A549 (cell line): ENCODE measurements at regions not wholly inside any gene's neighbourhood (a gene's known extent, or its start where the extent isn't known, plus 50 kb on each side); places are given as distances from the start of the nearest gene placed in this dataset.

Experiments
- ATAC-seq, 2 experiments: fragments of 200-7000 bp in 1 of 2; fragments of >200 bp in 1 of 2; cut with Nextera tagmentation in 1 of 2; cut with Tn5 transposase in 1 of 2; 3 replicates each; pipeline versions ENCODE4 v1.8.0 to v1.9.1; 2018 to 2020; ENCODE audit warnings: mild to moderate bottlenecking in 1 of 2, moderate library complexity in 1 of 2
- CTCF ChIA-PET: fragments of 300-600 bp; sonication (Branson Sonifier 250); formaldehyde crosslinking; extraction: SDS; loops from one replicate; lab custom pipeline; 2021; ENCODE audit warnings: antibody characterized with exemption, inconsistent platforms; lab: Yijun Ruan, JAX
- POLR2A ChIA-PET: fragments of 350-600 bp; formaldehyde crosslinking; extraction: SDS; loops from one replicate; lab custom pipeline; 2021; ENCODE audit warnings: antibody characterized with exemption, inconsistent platforms; lab: Yijun Ruan, JAX
- DNase-seq, 2 experiments: peaks; one replicate each; pipeline versions ENCODE4 v3.0.0 to v3.0.0-alpha.2; 2011 to 2016; ENCODE audit warnings: low read depth in 1 of 2, low spot score in 1 of 2
- FAIRE-seq: peaks from 2 replicates; lab custom pipeline; 2011; peaks lifted over from hg19 to GRCh38; lab: Jason Lieb, UNC
- H3K27ac ChIP-seq, 2 experiments: fragments of >200 bp; sonication (Bioruptor Twin); formaldehyde crosslinking; 3 replicates each; pipeline ENCODE4 v1.5.1; 2016 to 2017
- H3K4me1 ChIP-seq: fragments of >200 bp; sonication (Bioruptor Twin); formaldehyde crosslinking; 3 replicates; pipeline ENCODE4 v1.6.1; 2016
- H3K4me2 ChIP-seq: fragments of >200 bp; sonication (Bioruptor Twin); formaldehyde crosslinking; 3 replicates; pipeline ENCODE4 v1.6.1; 2016
- H3K4me3 ChIP-seq: fragments of >200 bp; sonication (Bioruptor Twin); formaldehyde crosslinking; 3 replicates; pipeline ENCODE4 v1.5.1; 2016
- H3K9me3 ChIP-seq: fragments of >200 bp; sonication (Bioruptor Twin); formaldehyde crosslinking; 3 replicates; pipeline ENCODE4 v1.6.1; 2016
- CEBPB ChIP-seq, 2 experiments: fragments of >200 bp in 1 of 2; sonication (Bioruptor Twin) in 1 of 2; formaldehyde crosslinking in 1 of 2; IDR thresholded peaks; 2 replicates each; pipeline ENCODE4 v1.6.1; 2012 to 2016
- CHD2 ChIP-seq: fragments of 150-350 bp; IDR thresholded peaks from 2 replicates; pipeline ENCODE4 v1.6.1; 2014; ENCODE audit warnings: low read length; ENCODE audit not compliant: partially characterized antibody
- CHD4 ChIP-seq: fragments of 200-600 bp; sonication (generic); IDR thresholded peaks from 2 replicates; pipeline ENCODE4 v1.6.1; 2016; ENCODE audit warnings: antibody characterized with exemption, mild to moderate bottlenecking, borderline replicate concordance
- ELK1 ChIP-seq: fragments of 150-350 bp; IDR thresholded peaks from 2 replicates; pipeline ENCODE4 v1.6.1; 2014; ENCODE audit warnings: low read depth, mild to moderate bottlenecking, low read length
- FOSL2 ChIP-seq, 2 experiments: fragments of 450-650 bp in 1 of 2; fragments of >200 bp in 1 of 2; sonication (Bioruptor Twin) in 1 of 2; formaldehyde crosslinking; IDR thresholded peaks; 2 replicates each; pipeline versions ENCODE4 v1.5.0 to v1.6.1; 2016 to 2020; ENCODE audit warnings: mild to moderate bottlenecking in 1 of 2, moderate library complexity in 1 of 2
- HDAC2 ChIP-seq: fragments of 200-600 bp; sonication (generic); IDR thresholded peaks from 2 replicates; pipeline ENCODE4 v1.6.1; 2016
- MYC ChIP-seq: IDR thresholded peaks from 2 replicates; pipeline ENCODE4 v1.6.1; 2012; ENCODE audit warnings: mild to moderate bottlenecking, inconsistent platforms, low read length, improper control_type of control experiment, borderline replicate concordance
- NPAS2 ChIP-seq: fragments of 250-450 bp; sonication (Bioruptor Pico); IDR thresholded peaks from 2 replicates; pipeline ENCODE4 v1.8.0; 2022; ENCODE audit warnings: mild to moderate bottlenecking, moderate library complexity, borderline replicate concordance
- PBX3 ChIP-seq: IDR thresholded peaks from 2 replicates; pipeline ENCODE4 v1.6.1; 2012
- POLR2A ChIP-seq: IDR thresholded peaks from 2 replicates; pipeline ENCODE4 v1.6.1; 2012; ENCODE audit warnings: mild to moderate bottlenecking, low read length
- REST ChIP-seq: fragments of 200-600 bp; sonication (generic); IDR thresholded peaks from 2 replicates; pipeline ENCODE4 v1.6.1; 2016; ENCODE audit warnings: antibody characterized with exemption, mild to moderate bottlenecking, moderate library complexity
- SMC3 ChIP-seq: fragments of >200 bp; sonication (Bioruptor Twin); formaldehyde crosslinking; IDR thresholded peaks from 3 replicates; pipeline ENCODE4 v1.6.1; 2018; ENCODE audit warnings: inconsistent platforms
- SREBF2 ChIP-seq: fragments of 450-650 bp; IDR thresholded peaks from 2 replicates; pipeline ENCODE4 v1.6.1; 2014; ENCODE audit warnings: mild to moderate bottlenecking, moderate library complexity
- ZC3H11A ChIP-seq: fragments of 450-650 bp; IDR thresholded peaks from 2 replicates; pipeline ENCODE4 v1.6.1; 2014; ENCODE audit warnings: antibody characterized with exemption, mild to moderate bottlenecking
- ZNF302 ChIP-seq: fragments of 250-450 bp; sonication (Bioruptor Pico); IDR thresholded peaks from 2 replicates; pipeline ENCODE4 v1.9.0; 2021; ENCODE audit warnings: inconsistent platforms, mild to moderate bottlenecking, moderate library complexity
- WGBS: methylation state at CpG from one replicate; pipeline ENCODE4 v1.1.6; 2017; ENCODE audit errors: missing lambda C conversion rate; 5-methylcytosine and 5-hydroxymethylcytosine counted together

- TF ChIP-seq REST = no peak
- no peak for TF ChIP-seq MYC
- no peak for TF ChIP-seq PBX3
- no peak for TF ChIP-seq CHD4
- no peak for TF ChIP-seq POLR2A
- no peak for TF ChIP-seq SMC3
- no peak for TF ChIP-seq SREBF2
- no peak for TF ChIP-seq CHD2
- no peak for TF ChIP-seq ZC3H11A
- TF ChIP-seq ZNF302 (CRISPR knock-in tag) = no peak
Measured at GRCh38 chr4:20464381-20464780, 212.7 kb downstream of the SLIT2 start (continued).

GRCh38 chr4:20474119-20474518 is 222.4 kb downstream of the SLIT2 start:
- TF ChIP-seq REST (peak; percentile 76; the same call in 1 of the 2 replicates), HDAC2 (no peak)
- Histone ChIP-seq H3K4me3 (no peak overlapping the region), H3K9me3 (no peaks in the 10 kb centered on the region), H3K4me1 (no peaks in the 10 kb centered on the region), H3K4me2 (no peak overlapping the region), H3K27ac (no peak overlapping the region)
- ATAC-seq = no peak
- CTCF ChIA-PET = no interaction called here
- FAIRE-seq = no peak
- DNase-seq = no peak
- POLR2A ChIA-PET = no interaction called here

GRCh38 chr4:20478412-20478811 is 221.8 kb upstream of the PACRGL start:
- Histone ChIP-seq H3K9me3 (no peaks in the 10 kb centered on the region), H3K4me2 (no peak overlapping the region), H3K4me3 (no peak overlapping the region), H3K4me1 (no peaks in the 10 kb centered on the region), H3K27ac (no peak overlapping the region)
- DNase-seq (no peak), FAIRE-seq (no peak), ATAC-seq (no peak)
- TF ChIP-seq NPAS2 (CRISPR knock-in tag) = no peak
- TF ChIP-seq SREBF2 = no peak
- TF ChIP-seq FOSL2 (IDR thresholded peaks at IDR 0.05) = no peak
- TF ChIP-seq FOSL2 (CRISPR knock-in tag; IDR thresholded peaks at IDR 0.05) = no peak
- no peak for TF ChIP-seq ZNF302 (CRISPR knock-in tag)
- TF ChIP-seq CEBPB (IDR thresholded peaks at IDR 0.05) = no peak
- no peak for TF ChIP-seq ELK1
- POLR2A ChIA-PET = no interaction called here
- WGBS = 32% methylated on average over 1 of the region's 1 CpG
- CTCF ChIA-PET = no interaction called here
